Ascending aorta (tissue), 2 donors: ENCODE measurements at regions not wholly inside any gene's neighbourhood (a gene's known extent, or its start where the extent isn't known, plus 50 kb on each side); places are given as distances from the start of the nearest gene placed in this dataset.

Experiments
- DNase-seq, 2 donors: peaks; one replicate each; pipeline ENCODE4 v3.0.0-alpha.2; 2019; ENCODE audit warnings: low spot score in 2 of 2
- H3K27ac ChIP-seq, 2 donors: fragments of 200-600 bp; sonication (generic); one replicate each; pipeline ENCODE4 v1.5.1; 2016 to 2017; ENCODE audit warnings: mild to moderate bottlenecking in 1 of 2
- H3K27me3 ChIP-seq: fragments of 200-600 bp; sonication (generic); one replicate; pipeline ENCODE4 v1.5.1; 2017
- H3K36me3 ChIP-seq, 2 donors: fragments of 200-600 bp; sonication (generic); one replicate each; pipeline ENCODE4 v1.5.1; 2016
- H3K4me1 ChIP-seq, 2 donors: fragments of 200-600 bp; sonication (generic); one replicate each; pipeline ENCODE4 v1.5.1; 2016 to 2017; ENCODE audit warnings: mild to moderate bottlenecking in 1 of 2
- H3K4me3 ChIP-seq, 2 donors: fragments of 200-600 bp; sonication (generic); one replicate each; pipeline ENCODE4 v1.5.1; 2016 to 2017; ENCODE audit warnings: mild to moderate bottlenecking in 1 of 2
- H3K9me3 ChIP-seq, 2 donors: fragments of 200-600 bp; sonication (generic); one replicate each; pipeline ENCODE4 v1.5.1; 2016
- intact Hi-C: fragments of 100-400 bp; cut with DNase I; formaldehyde crosslinking; loops from one replicate; pipeline ENCODE4 v1.15.1; 2023
- TF ChIP-seq, protein P1 (sequence below), 3 experiments: fragments of 200-600 bp in 2 of 3; fragments of 450-650 bp in 1 of 3; sonication (generic) in 2 of 3; IDR thresholded peaks; one replicate each; pipeline ENCODE4 v1.5.1; 2016 to 2019; ENCODE audit warnings: antibody characterized with exemption in 3 of 3, mild to moderate bottlenecking in 1 of 3, moderate library complexity in 1 of 3

DNA sequence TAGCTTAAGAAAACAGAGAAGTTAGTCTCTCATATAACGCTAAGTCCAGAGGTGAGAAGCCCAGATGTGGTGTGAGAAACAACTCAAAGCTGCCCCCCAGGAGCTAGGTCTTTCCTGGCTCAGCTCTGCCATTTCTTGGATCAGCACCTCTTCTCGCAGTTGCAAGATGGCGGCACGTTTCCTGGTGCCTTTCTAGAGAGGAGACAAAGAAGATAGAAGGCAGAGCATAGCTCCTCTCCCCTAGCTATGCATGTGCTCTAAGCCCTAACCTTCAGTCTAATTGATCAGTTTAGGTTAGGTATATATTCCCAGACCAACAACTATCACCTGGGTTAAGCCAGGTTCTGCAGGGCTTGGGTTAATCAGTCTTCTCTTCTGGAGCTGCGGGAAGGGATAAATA is 119.5 kb upstream of the RAB12 start:
- Histone ChIP-seq H3K4me1 (no peaks in the 10 kb centered on the region), H3K27ac (no peak overlapping the region), H3K36me3 (no peaks in the 10 kb centered on the region), H3K27me3 (no peaks in the 10 kb centered on the region), H3K9me3 (no peaks in the 10 kb centered on the region), H3K4me3 (no peak overlapping the region)
- no peak for DNase-seq
- intact Hi-C loops: no loop called here
- TF ChIP-seq, protein P1, sequence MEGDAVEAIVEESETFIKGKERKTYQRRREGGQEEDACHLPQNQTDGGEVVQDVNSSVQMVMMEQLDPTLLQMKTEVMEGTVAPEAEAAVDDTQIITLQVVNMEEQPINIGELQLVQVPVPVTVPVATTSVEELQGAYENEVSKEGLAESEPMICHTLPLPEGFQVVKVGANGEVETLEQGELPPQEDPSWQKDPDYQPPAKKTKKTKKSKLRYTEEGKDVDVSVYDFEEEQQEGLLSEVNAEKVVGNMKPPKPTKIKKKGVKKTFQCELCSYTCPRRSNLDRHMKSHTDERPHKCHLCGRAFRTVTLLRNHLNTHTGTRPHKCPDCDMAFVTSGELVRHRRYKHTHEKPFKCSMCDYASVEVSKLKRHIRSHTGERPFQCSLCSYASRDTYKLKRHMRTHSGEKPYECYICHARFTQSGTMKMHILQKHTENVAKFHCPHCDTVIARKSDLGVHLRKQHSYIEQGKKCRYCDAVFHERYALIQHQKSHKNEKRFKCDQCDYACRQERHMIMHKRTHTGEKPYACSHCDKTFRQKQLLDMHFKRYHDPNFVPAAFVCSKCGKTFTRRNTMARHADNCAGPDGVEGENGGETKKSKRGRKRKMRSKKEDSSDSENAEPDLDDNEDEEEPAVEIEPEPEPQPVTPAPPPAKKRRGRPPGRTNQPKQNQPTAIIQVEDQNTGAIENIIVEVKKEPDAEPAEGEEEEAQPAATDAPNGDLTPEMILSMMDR (IDR thresholded peaks at IDR 0.05): no peak

DNA sequence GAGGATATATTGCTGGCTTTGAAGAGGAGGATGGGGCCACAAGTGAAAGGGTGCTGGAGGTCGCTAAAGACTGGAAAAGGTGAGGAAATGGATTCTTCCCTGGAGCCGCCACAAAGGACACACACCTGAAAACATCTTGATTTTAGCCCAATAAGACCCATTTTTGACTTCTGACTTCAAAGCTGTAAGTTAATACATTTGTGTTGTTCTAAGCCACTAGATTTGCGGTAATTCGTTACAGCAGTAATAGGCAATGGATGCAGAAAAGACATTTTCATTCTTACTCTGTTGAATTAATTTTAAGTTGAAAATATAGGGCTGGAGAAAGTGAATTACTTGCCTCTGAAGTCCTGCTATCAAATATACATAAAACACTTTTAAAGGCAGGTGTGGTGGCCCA is 117.7 kb upstream of the RAB12 start:
- H3K27ac ChIP-seq: no peak overlapping the region
- H3K4me1 ChIP-seq: no peaks in the 10 kb centered on the region
- H3K4me3 ChIP-seq: no peak overlapping the region
- intact Hi-C loops: no loop called here
- DNase-seq: no peak
- TF ChIP-seq, protein P1 (IDR thresholded peaks at IDR 0.05): no peak
- no peaks in the 10 kb centered on the region for H3K9me3 ChIP-seq
- no peaks in the 10 kb centered on the region for H3K36me3 ChIP-seq
- H3K27me3 ChIP-seq: no peaks in the 10 kb centered on the region

DNA sequence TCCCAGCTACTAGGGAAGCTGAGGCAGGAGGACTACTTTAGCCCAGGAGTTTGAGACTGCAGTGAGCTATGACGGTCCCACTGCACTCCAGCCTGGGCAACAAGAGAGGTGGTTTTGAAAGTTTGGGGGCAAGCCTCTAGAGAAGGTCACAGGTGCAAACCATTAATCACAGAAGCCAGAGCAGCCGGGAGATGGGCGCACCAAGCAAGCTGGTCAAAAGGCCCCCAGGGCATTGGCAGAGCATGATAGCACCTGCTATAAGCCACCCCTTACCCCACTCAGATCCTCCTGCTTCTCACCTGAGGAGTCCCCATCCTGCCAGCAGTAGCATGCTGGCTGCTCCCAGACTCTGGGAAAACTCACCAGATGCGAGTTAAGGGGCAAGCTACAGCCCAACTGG is 116.1 kb upstream of the RAB12 start:
- intact Hi-C loops: no loop called here
- TF ChIP-seq, protein P1 (IDR thresholded peaks at IDR 0.05): no peak
- DNase-seq: peak in 1 of 2 donors; percentile 34

DNA sequence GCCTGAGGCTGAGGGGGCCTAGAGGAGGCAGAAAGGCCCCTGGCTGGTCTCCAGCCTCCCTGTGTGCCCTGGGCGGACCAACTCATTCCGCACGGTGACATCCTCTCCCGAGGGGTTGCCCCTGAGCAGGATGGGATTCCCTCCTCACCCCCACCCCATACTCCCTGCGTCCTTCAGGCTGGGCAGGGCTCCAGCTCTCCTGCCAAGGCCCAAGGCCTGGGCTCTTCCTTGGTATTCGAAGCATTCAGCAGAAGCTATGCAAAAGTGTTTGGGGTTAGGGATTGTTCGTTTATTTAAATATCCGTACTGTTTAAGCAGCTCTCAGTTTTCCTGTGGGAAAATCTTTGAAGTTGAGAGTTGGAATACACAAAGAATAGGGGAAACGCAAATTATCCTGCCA is 113.1 kb upstream of the RAB12 start:
- H3K4me3 ChIP-seq: no peak overlapping the region
- H3K36me3 ChIP-seq: no peaks in the 10 kb centered on the region
- no peaks in the 10 kb centered on the region for H3K4me1 ChIP-seq
- no peak for DNase-seq
- intact Hi-C loops: no loop called here
- no peaks in the 10 kb centered on the region for H3K27me3 ChIP-seq
- TF ChIP-seq, protein P1 (IDR thresholded peaks at IDR 0.05): no peak
- H3K27ac ChIP-seq: no peak overlapping the region
- no peaks in the 10 kb centered on the region for H3K9me3 ChIP-seq

More for the DNA sequence above, 116.1 kb upstream of the RAB12 start:
- no peak overlapping the region for H3K4me3 ChIP-seq
- no peaks in the 10 kb centered on the region for H3K4me1 ChIP-seq
- no peaks in the 10 kb centered on the region for H3K9me3 ChIP-seq
- no peaks in the 10 kb centered on the region for H3K27me3 ChIP-seq
- no peak overlapping the region for H3K27ac ChIP-seq
- no peaks in the 10 kb centered on the region for H3K36me3 ChIP-seq

DNA sequence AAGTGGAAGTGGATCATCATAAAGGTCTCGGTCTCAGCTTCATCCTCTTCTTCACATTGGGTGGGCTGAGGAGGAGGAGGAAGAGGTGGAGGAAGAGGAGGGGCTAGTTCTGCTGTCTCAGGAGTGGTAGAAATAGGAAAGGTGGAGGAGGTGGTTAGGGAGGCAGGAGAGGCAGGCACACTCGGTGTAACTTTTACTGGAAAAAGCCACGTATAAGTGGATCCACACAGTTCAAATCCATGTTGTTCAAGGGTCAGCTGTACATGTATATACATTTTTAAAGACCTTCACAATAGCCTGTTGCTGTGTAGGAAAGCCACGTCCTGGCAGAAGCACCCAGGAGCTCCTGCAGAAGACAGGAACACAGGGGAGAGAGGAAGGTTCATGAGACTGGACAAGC is 110.3 kb upstream of the RAB12 start:
- H3K4me3 ChIP-seq: no peak overlapping the region
- no peaks in the 10 kb centered on the region for H3K36me3 ChIP-seq
- TF ChIP-seq, protein P1 (IDR thresholded peaks at IDR 0.05): no peak
- H3K27ac ChIP-seq: no peak overlapping the region
- intact Hi-C loops: no loop called here
- no peak for DNase-seq
- H3K9me3 ChIP-seq: no peaks in the 10 kb centered on the region
- no peaks in the 10 kb centered on the region for H3K4me1 ChIP-seq
- H3K27me3 ChIP-seq: no peaks in the 10 kb centered on the region
